GM18520 (cell line): ENCODE measurements at regions not wholly inside any gene's neighbourhood (a gene's known extent, or its start where the extent isn't known, plus 50 kb on each side); places are given as distances from the start of the nearest gene placed in this dataset.
"Not testable (repeated sequence)": the region's sequence is repeated elsewhere in the genome, so short reads cannot be mapped to it uniquely, and the experiment has no call there.

Source experiments
- ATAC-seq: cut with Tn5 transposase; IDR thresholded peaks from one replicate; pipeline ENCODE4 v1.9.1; 2021; ENCODE audit not compliant: unreplicated experiment

DNA sequence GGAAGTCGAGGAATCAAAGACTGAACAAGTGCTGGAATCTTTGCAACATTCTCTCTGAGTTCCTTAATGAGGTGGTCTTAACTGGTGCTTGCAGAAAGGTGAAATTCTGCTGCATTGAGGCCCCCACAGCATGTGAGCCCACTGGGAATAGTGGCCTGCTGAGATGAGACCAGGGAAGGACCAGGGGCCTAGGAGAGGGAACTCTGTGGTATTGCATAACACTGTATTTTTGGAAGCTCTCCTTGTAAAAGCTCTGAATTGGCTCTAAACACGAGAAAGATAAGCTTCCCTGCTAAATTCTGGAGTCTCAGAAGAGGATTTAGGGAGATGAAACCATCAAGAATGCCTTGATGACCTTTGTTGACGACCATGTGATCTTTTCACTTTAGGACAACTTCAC lies 100.4 kb upstream of the TSC22D1 start:
- no peak for ATAC-seq

DNA sequence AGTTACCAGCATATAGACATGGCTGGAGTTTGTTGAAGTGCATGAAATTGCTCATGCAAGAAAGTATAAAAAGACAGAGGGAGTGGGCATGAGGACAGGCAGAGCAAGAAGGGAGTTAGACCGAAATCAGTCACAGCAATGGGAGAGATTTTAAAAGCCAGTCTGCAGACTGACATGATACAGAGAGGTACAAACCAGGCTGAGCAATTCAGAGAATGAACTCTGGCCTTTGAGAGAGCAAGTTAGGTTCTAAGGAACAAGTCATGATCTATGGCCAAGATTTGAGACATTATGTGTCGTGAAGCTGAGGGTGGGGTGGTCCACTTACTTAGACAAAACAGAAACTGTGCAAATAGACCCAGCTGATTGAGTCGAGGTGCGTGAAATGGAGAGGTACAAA lies 93.4 kb upstream of the TSC22D1 start:
- no peak for ATAC-seq

DNA sequence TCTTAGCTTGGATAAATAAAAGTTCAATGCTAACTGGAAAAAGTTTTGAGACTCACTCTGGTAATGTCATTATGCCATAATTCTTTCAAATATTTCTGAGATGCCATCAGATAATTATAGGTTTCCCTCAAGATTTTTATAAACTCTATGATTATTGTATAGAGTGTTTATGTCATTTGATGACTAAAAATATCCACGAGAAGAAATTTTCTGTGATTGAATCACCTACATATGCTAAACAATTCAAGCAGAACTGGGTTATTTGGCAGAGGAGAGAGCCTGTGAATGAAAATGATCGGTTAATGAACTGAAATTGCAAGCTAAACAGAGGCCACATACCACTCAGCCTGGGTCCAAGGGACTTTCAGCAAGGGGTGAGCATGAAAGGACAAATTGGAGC lies 92.6 kb upstream of the TSC22D1 start:
- ATAC-seq = no peak

DNA sequence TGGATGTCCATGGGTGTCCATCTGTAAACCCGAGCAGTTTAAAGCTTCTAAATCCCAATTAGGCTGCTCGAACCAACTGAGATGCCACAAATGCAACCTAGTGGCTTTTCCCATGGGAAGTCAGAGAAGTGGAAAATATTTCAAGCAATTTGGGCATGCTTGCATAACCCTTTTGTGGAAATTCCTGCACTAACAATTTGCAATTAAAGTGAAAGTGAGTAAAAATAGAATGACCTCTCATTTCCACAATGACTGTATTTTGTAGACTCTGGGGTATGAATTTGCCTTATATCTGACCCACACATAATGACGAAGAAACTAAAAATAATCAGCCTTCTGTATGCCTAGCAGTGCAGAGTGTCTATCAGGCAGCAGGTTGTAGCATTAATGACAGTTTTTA lies 91.8 kb upstream of the TSC22D1 start:
- ATAC-seq = no peak

DNA sequence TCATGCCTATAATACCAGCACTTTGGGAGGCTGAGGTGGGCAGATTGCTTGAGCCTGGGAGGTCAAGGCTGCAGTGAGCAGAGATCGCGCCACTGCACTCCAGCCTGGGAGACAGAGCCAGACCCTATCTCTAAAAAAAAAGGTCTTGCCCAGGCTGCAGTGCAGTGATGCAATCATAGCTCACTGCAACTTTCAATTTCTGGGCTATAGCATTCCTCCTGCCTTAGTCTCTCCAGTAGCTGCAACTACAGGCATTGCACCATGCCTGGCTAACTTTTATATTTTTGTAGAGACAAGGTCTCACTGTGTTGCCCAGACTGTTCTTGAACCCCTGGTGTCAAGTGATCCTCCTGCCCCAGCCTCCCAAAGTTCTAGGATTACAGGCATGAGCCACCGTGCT lies 90.4 kb upstream of the TSC22D1 start:
- not testable (repeated sequence) for ATAC-seq

DNA sequence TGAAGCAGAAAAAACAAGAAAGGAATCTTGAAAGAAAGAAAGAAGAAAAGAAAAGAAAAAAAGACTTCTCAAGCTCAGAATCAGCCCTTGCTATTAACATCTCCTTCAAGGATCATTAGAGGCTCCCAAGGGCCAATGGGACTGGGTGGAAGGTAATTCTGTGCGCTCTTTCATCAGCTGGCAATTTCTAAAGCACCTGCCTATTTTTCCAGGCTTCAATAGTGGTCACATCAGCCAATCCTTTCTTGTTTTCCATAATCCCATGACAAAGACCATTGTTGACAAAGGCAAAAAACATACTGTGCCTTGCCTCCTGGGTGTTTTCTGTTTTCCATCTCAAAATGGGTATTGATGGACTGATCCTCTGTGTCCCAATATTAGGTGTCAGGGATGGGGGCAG lies 88.2 kb upstream of the TSC22D1 start:
- no peak for ATAC-seq

DNA sequence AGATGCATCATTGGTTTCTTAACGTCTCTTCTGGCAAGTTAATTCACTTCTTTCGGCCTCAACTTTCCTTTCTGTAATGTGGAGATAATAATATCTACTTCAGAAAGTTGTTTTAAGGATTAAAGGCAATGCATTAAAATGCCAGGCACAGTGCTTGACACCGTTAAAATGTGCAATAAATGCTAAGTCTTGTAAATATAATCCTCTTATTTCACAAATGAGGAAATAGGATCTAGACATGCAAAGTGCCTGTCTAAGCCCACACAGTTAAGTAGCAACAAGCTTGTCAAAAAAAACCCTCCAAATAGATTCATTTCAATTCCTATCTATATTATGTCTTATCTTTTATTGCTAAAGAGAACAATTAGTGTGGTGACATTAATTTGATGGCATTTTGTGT lies 86.4 kb upstream of the TSC22D1 start:
- ATAC-seq = no peak

DNA sequence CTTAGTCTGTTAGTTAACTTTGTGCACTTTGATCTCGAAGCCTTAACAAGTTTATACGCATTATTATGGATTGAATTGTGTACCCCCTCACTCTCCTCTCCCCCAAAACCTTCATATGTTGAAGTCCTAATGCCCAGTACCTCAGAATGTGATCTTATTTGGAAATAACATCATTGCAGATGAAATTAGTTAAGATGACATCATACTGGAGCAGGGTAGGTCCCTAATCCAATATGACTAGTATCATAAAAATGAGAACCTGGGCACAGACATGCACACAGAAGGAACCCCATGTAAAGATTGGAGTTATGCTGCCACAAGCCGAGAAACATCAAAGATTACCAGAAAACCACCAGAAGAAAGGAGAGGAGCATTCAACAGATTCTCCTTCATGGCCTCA lies 85.8 kb upstream of the TSC22D1 start:
- no peak for ATAC-seq

DNA sequence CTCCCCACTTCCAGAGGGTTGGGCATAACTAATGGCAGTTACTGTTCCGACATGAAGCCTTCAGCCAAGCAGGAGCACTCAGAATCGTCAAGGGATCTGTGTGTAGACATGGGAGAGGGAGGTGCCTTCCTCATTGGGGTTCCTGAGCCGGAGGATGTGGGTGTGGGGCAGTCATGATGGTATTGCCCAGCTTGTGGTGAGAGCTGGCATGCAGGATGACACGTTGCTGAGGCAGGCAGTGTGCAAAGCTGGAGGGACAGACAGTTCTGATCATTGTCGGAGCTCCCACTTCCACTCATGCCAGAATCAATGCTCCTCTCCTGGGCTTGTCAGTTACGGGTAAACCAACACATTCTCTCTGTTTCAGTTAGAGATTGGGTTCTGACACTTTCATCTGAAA lies 83.9 kb upstream of the TSC22D1 start:
- no peak for ATAC-seq

DNA sequence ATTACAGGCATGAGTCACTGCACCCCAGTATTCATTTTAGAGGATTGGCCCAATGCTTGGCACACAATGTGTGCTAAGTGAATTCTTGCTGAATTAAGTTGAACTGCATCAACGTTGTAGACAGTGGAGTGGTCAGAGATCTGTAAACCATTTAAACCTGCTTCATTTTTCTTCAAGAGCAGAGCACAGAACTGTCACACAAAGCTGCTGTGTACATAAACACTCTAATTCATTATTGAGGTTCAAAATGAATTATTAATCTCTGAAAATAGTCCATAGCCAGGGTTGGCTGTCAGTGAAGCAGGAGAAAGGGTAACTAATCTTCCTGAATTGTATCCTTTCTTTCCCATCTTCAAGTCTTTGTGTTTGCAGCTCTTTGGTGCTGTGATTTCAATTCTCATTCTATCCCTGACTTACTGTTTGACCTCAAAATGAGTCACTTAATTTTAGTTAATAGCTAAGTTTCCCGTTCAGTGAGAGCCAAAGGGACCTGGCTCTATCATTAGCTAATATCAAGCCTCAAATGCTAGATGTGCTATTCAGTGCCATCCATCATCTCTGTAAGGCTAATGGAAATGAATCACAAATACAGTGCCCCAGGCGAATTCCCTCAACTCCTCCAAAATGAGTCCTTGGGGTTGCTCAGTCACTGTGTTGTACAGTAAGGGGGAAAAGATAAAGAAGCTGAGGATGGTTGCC lies 77.0 kb upstream of the TSC22D1 start:
- no peak for ATAC-seq

DNA sequence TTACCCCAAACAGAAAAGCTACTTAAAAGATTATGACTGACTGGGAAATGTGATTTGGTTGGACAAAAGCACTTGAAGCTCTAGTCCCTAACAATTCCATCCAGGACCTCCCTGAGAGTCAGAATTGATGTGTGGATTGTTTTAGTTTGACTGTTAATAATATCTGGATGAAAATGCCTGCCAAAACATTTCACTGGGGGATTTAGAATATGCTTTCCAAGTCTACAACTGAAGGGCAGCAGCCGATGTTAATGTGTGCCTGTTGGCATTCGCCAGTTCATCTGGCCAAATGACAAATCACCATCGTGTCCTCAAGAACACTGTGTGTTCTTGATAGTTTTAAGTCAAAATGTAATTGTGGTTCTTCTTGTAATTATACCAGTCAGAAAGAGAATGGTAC lies 76.0 kb upstream of the TSC22D1 start:
- ATAC-seq = no peak

DNA sequence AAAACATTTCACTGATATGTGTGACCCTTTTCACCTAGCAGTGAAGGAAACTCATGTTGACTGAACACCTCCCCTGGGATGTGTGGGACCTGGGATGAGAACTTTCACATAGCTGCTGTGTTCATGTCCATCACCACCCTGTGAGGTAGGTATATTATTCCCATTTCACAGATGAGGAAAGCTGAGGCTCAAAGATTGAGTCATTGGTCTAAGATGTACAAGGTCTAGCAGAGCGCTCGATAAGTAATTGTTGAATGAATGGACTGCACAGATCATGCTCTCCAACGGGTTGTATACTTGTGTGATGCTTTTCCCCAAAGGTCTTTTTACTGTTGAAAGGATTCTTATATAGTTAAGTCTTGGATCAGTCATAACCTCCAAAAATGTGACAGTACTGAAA lies 75.6 kb upstream of the TSC22D1 start:
- ATAC-seq = no peak

DNA sequence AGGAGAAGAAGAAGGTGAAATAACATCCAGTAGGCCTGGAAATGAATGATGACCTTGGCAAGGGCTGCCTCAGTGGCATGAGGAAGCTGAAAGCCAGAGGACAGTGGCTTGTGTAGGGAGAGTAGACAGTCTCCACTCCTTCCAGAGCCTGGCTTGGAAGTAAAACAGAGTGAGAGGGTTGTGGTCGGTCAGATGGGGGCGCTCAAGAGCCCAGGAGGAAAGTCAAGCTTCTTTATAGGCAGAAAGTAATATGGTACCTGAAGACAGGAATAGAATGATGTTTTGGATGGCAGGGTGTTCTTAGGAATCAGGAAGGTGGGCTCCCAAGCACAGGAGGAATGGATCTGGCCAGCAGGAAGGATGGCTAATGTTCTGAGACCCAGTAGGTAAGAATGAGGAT lies 75.1 kb upstream of the TSC22D1 start:
- no peak for ATAC-seq

DNA sequence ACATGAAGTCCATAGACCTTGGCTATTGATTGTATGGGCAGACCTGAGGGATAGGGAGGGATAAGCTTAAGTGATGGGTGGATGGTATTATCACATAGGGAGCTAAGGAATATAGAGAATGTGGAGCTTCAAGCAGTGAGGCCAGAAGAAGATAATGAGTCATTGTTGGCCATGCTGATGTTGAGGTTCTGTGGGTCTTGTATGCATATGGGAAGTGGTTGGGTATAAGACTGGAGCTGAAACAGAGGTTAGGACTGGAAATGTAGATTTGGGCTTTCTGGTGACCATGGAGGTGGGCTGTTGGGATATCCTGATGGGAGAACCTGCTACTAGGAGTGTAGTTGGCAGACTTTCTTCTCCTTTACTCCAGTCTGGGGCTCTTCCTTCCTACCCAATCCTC lies 73.7 kb upstream of the TSC22D1 start:
- ATAC-seq = no peak

DNA sequence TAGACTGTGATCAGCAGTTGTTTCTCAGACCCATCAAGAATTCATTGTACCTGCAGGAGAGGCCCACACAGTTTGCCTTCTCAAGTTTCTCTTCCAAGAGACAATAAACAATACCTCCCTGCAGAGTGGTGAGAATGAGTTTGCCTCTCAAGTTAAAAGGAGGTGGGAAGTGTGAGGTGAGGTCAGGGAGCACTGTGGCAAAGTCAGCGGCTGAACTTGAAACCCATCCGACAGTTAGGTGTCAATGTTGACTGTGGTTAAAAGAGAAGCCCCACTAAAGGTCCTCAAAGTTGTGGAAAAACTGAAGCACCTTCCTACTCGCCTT lies 72.9 kb upstream of the TSC22D1 start:
- no peak for ATAC-seq

DNA sequence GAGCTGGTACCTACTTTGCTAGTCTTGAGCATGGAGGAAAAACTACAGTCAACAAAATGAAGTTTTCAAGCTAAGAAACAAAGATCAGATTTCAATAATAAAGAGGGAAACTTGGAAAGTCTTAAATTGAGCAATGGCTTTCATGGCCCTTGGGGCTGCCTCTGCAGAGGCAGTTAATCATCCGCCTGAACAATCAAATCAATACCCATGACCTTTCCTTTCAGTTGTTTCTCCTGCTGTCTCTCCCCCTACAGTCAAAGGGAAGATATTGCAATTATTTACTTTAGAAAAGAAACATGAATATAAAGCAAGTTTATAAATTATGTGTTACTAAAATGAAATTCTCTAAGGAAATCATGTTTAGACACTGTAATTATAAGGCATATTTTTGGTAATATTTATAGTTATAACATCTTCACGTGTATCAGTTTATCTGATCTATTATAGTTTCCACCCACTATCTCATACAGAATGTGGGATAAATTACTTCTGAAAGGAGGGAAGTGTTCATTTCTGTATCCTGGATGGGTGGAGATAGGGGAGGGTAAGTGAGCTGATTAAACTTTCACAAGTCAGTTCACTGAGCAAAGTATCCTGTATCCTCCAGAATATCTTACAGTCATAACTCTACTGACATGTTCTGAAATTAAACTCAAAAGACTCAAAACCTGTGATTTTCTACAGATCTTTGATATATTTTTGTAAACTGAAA lies 72.4 kb upstream of the TSC22D1 start:
- no peak for ATAC-seq

DNA sequence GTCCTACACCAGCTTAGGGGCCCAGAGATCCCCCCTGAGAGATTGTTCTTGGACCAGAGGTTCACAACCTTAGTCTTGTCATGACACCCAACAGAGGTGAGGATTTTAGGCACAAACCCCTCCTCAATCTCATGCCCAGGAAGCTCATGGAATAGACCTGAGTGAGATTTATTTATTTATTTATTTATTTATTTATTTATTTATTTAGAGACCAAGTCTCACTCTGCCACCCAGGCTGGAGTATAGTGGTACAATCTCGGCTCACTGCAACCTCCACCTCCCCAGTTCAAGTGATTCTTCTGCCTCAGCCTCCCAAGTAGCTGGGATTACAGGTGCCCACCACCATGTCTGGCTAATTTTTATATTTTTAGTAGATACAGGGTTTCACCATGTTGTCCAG lies 71.4 kb upstream of the TSC22D1 start:
- not testable (repeated sequence) for ATAC-seq

DNA sequence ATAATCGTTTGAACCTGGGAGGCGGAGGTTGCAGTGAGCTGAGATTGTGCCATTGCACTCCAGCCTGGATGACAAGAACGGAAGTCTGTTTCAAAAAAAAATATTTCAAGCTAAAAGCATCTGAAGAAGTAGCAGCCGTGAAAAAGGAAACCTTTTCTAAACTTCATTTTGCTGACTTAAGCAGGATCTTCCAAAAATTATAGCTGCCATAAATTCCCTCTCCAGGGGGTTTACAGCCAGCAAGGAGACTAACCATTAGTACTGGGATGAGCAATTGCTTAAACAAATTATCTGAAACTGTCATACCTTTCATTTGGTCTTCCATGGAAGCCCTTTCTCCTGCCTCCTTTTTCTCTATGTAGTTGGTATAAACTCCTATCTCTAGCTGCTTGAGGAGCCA lies 69.9 kb upstream of the TSC22D1 start:
- ATAC-seq = no peak

DNA sequence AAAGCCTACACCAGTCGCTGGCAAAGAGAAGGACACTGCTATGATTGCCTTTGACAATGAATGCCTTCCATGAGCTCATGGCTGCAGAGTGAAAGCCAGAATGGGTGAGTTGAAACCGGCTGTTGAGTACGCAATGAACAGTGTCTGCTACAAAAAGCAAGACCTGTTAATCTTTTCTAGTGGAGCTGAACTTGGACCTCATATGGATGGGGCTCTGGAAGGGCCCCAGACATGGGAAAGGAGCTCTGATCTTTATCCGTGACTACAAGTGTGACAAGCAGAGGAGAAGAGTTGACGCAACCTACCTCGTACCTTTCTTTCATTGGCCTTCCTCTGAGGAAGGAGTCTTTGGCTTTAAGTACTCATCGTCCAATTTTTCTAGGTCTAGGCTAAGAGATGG lies 67.1 kb upstream of the TSC22D1 start:
- no peak for ATAC-seq

DNA sequence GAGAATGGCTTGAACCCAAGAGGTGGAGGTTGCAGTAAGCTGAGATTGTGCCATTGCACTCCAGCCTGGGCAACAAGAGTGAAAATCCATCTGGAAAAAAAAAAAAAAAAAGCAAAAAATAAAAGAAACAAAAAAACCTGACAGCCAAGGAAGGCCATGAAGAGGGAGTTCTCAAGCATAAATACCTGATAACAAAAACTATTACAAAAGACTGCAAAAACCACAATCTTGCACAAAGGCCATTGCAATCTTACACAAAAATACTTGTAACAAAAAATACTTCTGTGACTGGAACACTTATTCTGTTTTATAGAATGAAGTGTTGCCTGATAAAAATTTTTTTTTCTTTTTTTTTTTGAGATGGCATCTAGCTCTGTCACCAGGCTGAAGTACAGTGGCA lies 61.5 kb upstream of the TSC22D1 start:
- ATAC-seq = no peak

DNA sequence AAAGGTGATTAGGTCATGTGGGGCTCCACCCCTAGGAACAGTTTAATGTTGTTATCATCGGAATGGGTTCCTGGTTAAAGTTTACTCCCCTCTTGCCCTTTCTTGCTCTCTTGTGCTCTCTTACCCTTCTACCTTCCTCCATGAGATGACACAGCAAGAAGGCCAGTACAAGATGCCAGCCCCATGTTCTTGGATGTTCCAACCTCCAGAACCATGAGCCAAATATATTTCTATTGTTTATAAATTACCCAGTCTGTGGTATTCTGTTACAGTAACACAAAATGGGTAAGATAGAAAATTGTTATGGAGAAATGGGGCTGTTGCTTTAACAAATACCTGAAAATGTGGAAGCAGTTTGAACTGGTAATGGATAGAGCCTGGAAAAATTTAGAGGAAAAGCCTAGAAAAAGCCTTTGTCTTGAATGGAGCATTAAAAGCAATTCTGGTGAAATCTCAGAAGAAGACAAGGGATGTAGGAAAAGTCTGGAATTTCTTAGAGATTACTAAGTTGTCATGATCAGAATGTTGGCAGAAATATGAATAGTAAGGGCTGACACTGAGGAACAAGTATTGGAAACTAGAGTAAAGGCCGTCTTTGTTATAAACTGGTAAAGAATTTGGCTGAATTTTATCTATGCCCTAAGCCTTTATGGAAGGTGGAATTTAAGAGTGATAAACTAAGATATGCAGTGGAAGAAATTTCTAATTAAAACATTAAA lies 53.5 kb upstream of the TSC22D1 start:
- no peak for ATAC-seq

DNA sequence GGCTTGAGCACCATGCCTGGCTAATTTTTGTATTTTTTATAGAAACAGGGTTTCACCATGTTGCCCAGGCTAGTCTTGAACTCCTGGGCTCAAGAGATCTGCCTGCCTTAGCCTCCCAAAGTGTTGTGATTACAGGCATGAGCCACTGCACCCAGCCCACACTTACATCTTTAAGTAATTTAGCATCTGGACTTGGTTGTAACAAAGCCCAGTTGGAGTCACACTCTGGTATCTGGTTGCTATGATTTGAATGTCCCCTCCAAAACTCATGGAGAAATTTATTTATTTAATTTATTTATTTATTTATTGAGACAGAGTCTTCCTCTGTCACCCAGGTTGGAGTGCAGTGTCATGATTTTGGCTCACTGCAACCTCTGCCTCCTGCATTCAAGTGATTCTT lies 52.7 kb upstream of the TSC22D1 start:
- ATAC-seq = not testable (repeated sequence)
